Rectal smooth muscle tissue (tissue), 1 donor: ENCODE measurements at regions not wholly inside any gene's neighbourhood (a gene's known extent, or its start where the extent isn't known, plus 50 kb on each side); places are given as distances from the start of the nearest gene placed in this dataset.

ENCODE experiments used
- H3K27ac ChIP-seq: one replicate; pipeline ENCODE4 v1.7.0; 2013; ENCODE audit warnings: low read depth, low read length, inconsistent platforms
- H3K27me3 ChIP-seq: one replicate; pipeline ENCODE4 v1.7.0; 2013; ENCODE audit warnings: low read length; ENCODE audit not compliant: control insufficient read depth, insufficient read depth
- H3K36me3 ChIP-seq: one replicate; pipeline ENCODE4 v1.7.0; 2013; ENCODE audit warnings: low read length; ENCODE audit not compliant: control insufficient read depth, insufficient read depth
- H3K4me1 ChIP-seq: one replicate; pipeline ENCODE4 v1.7.0; 2013; ENCODE audit warnings: low read length; ENCODE audit not compliant: control insufficient read depth, insufficient read depth
- H3K4me3 ChIP-seq: one replicate; pipeline ENCODE4 v1.7.0; 2013; ENCODE audit warnings: low read length
- H3K9ac ChIP-seq: one replicate; pipeline ENCODE4 v1.7.0; 2013; ENCODE audit warnings: low read length

DNA sequence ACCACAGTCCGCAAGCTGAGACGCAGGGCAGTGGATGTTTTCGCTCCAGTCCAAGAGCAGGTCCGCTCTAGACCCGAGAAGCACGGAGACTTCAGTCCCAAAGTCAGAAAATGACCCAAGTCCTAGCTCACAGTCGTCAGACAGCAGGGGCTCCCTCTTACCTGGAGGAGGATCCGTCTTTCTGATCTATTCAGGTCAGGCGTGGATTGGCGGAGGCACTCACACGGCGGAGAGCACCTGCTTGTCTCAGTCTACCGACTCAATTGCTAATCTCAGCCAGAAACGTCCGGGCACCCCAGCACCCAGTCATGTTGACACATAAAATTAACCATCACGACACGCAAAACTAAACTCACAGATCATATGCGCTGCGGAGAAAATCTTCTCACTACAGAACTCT, 285.3 kb upstream of the CDH4 start:
- Histone ChIP-seq H3K27me3 (no peaks in the 10 kb centered on the region), H3K27ac (no peak overlapping the region), H3K4me3 (no peak overlapping the region), H3K36me3 (no peaks in the 10 kb centered on the region), H3K4me1 (no peaks in the 10 kb centered on the region), H3K9ac (no peak overlapping the region)

DNA sequence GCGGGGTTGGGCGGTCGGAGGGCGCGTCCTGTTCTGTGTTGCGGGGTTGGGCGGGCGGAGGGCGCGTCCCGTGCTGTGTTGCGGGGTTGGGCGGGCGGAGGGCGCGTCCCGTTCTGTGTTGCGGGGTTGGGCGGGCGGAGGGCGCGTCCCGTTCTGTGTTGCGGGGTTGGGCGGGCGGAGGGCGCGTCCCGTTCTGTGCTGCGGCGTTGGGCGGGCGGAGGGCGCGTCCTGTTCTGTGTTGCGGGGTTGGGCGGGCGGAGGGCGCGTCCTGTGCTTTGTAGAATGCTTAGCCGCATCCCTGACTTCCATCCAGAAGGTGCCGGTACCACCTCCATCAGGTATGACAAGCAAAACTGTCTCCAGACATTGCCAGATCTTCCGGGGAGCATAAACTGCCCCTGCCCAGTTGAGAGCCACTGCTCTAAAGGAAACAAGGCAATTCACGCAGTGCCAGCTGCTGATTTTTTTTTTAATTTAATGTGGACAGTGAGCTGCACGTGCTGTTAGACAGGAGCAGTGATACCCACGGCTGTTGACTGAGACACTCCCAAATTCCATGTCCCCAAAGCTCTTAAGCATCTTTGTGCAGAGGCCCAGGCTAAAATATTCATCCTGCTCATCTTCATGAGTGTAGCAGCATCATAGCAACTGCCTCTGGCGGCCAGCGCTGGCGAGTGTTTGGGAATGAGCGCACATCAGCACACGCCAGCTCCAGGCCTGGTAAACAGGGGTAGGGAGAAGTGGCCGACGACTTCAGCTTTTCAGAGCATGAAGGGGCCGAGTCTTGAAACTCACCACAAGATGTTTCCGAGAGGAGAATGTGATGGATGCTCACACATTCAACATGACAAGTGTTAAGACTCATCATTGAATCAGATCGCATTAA, 284.4 kb upstream of the CDH4 start:
- no peaks in the 10 kb centered on the region for H3K36me3 ChIP-seq
- H3K4me3 ChIP-seq, result no peak overlapping the region
- H3K9ac ChIP-seq, result no peak overlapping the region
- no peak overlapping the region for H3K27ac ChIP-seq
- no peaks in the 10 kb centered on the region for H3K27me3 ChIP-seq
- no peaks in the 10 kb centered on the region for H3K4me1 ChIP-seq

GRCh38 chr20:60968853-60969720, 283.0 kb upstream of the CDH4 start:
- no peak overlapping the region for H3K27ac ChIP-seq
- H3K4me1 ChIP-seq, result no peaks in the 10 kb centered on the region
- H3K9ac ChIP-seq, result no peak overlapping the region
- no peaks in the 10 kb centered on the region for H3K27me3 ChIP-seq
- no peaks in the 10 kb centered on the region for H3K36me3 ChIP-seq
- no peak overlapping the region for H3K4me3 ChIP-seq

DNA sequence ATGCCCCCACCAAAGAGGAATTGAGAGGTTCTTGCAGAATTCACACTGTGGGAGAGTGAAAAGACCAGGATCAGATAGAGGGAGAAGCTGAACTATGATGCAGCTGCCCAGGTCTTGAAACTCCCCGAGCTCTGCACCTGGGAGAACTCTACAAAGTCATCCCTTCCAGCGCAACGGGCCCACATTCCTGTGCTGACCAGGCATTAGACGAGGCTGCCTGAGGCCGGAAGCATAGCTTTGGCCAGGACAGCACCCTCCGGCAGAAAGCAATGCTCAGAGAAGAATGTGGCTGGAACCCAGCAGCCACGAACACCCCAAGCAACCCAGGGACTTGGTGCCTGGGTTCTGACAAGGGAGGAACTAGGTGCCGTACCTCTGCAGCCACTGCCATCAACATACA, 281.5 kb upstream of the CDH4 start:
- Histone ChIP-seq H3K4me1 (no peaks in the 10 kb centered on the region), H3K36me3 (no peaks in the 10 kb centered on the region)

GRCh38 chr20:60974022-60974421, 278.0 kb upstream of the CDH4 start:
- Histone ChIP-seq H3K27ac (no peak overlapping the region), H3K4me3 (no peak overlapping the region), H3K36me3 (no peaks in the 10 kb centered on the region), H3K9ac (no peak overlapping the region), H3K27me3 (no peaks in the 10 kb centered on the region), H3K4me1 (no peaks in the 10 kb centered on the region)

More for the DNA sequence above, 281.5 kb upstream of the CDH4 start:
- Histone ChIP-seq H3K4me3 (no peak overlapping the region), H3K27me3 (no peaks in the 10 kb centered on the region), H3K9ac (no peak overlapping the region), H3K27ac (no peak overlapping the region)

GRCh38 chr20:60974441-60974945, 277.6 kb upstream of the CDH4 start:
- no peak overlapping the region for H3K4me3 ChIP-seq
- H3K36me3 ChIP-seq, result no peaks in the 10 kb centered on the region
- no peak overlapping the region for H3K27ac ChIP-seq
- no peaks in the 10 kb centered on the region for H3K27me3 ChIP-seq
- no peaks in the 10 kb centered on the region for H3K4me1 ChIP-seq
- H3K9ac ChIP-seq, result no peak overlapping the region

GRCh38 chr20:60976139-60976538, 275.9 kb upstream of the CDH4 start:
- H3K9ac ChIP-seq, result no peak overlapping the region
- no peaks in the 10 kb centered on the region for H3K27me3 ChIP-seq
- no peaks in the 10 kb centered on the region for H3K4me1 ChIP-seq
- no peaks in the 10 kb centered on the region for H3K36me3 ChIP-seq
- no peak overlapping the region for H3K4me3 ChIP-seq
- no peak overlapping the region for H3K27ac ChIP-seq

DNA sequence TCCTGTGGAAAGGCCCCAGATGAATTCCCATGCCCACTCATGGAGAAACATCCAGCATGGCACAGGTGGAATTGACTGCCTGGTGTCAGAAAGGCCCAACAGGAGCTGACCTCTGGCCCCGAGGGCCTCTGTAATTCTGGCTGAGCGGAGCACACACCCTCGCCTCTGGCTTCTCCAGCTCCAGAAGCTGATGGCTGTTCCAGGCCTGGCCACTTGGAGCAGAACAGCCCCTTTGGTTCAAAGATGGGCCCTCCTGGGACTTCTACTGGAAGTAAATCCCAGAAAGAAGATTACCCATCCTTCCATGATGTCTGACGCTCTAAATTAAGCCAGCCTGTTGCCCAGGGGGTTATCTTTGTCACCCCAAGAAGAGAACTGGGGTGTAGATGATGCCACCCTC, 275.1 kb upstream of the CDH4 start:
- H3K27ac ChIP-seq, result no peak overlapping the region
- H3K36me3 ChIP-seq, result no peaks in the 10 kb centered on the region
- H3K4me3 ChIP-seq, result no peak overlapping the region
- no peak overlapping the region for H3K9ac ChIP-seq
- H3K4me1 ChIP-seq, result no peaks in the 10 kb centered on the region
- H3K27me3 ChIP-seq, result no peaks in the 10 kb centered on the region

GRCh38 chr20:60977901-60978300, 274.2 kb upstream of the CDH4 start:
- no peaks in the 10 kb centered on the region for H3K36me3 ChIP-seq
- H3K9ac ChIP-seq, result no peak overlapping the region
- no peak overlapping the region for H3K4me3 ChIP-seq
- no peaks in the 10 kb centered on the region for H3K27me3 ChIP-seq
- no peak overlapping the region for H3K27ac ChIP-seq
- H3K4me1 ChIP-seq, result no peaks in the 10 kb centered on the region

- Histone ChIP-seq H3K9ac (no peak overlapping the region), H3K4me3 (no peak overlapping the region), H3K27me3 (no peaks in the 10 kb centered on the region), H3K4me1 (no peaks in the 10 kb centered on the region), H3K27ac (no peak overlapping the region), H3K36me3 (no peaks in the 10 kb centered on the region)
Observed at GRCh38 chr20:60984666-60985065, 267.4 kb upstream of the CDH4 start.

DNA sequence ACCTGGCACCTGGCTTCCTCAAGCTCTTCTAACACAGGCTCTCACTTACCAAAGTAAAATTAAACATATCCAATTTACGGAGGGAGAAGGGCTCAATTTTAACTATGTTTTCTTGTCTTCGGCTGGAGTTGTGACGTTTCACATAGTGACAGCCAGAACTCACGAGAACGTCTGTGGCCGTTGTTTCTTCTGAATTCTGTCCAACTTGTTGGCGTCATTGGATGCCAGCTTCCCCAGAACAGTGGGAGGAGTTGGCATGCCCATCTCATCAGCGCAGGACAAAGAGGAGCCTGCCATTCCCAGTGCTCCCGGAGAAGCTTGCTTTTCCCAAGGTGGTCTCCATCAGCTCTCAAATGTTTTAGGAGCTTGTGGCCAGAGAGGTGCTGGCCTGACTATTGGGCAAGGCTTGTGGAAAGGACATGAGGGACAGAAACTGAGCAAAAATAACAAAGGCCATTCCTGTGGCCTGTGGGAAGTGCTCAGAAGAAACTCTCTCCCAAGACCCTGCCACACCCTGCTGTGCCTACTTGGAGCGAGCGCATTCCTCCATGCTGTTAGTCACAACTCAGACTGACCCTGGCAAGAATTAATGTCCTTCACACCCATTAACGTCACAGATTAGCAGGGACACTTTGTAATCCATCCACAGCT, 265.4 kb upstream of the CDH4 start:
- H3K4me1 ChIP-seq, result no peaks in the 10 kb centered on the region
- H3K27ac ChIP-seq, result no peak overlapping the region
- no peak overlapping the region for H3K9ac ChIP-seq
- no peaks in the 10 kb centered on the region for H3K27me3 ChIP-seq
- H3K36me3 ChIP-seq, result no peaks in the 10 kb centered on the region
- H3K4me3 ChIP-seq, result no peak overlapping the region

- Histone ChIP-seq H3K27ac (no peak overlapping the region), H3K36me3 (no peaks in the 10 kb centered on the region), H3K4me1 (no peaks in the 10 kb centered on the region), H3K4me3 (no peak overlapping the region), H3K9ac (no peak overlapping the region), H3K27me3 (no peaks in the 10 kb centered on the region)
Observed at GRCh38 chr20:60990061-60990460, 262.0 kb upstream of the CDH4 start.
